Neural crest cell (in vitro differentiated cells): ENCODE measurements at regions not wholly inside any gene's neighbourhood (a gene's known extent, or its start where the extent isn't known, plus 50 kb on each side); places are given as distances from the start of the nearest gene placed in this dataset.

Experiments used
- DNase-seq: peaks from one replicate; pipeline ENCODE4 v3.0.0; 2021; ENCODE audit warnings: low read depth, mixed read lengths, low spot score
- H3K27ac Mint-ChIP-seq: one replicate; pipeline ENCODE4 v1.8.0; 2021; ENCODE audit warnings: mild to moderate bottlenecking, mixed read lengths; ENCODE audit not compliant: unreplicated experiment
- H3K27me3 Mint-ChIP-seq: 2 replicates; pipeline ENCODE4 v1.8.0; 2021; ENCODE audit warnings: low read depth, mild to moderate bottlenecking, mixed read lengths
- H3K36me3 Mint-ChIP-seq: 2 replicates; pipeline ENCODE4 v1.8.0; 2021; ENCODE audit warnings: low read depth, mild to moderate bottlenecking, mixed read lengths
- H3K4me1 Mint-ChIP-seq: 2 replicates; pipeline ENCODE4 v1.8.0; 2021; ENCODE audit warnings: mixed read lengths
- H3K4me3 Mint-ChIP-seq: one replicate; pipeline ENCODE4 v1.8.0; 2021; ENCODE audit warnings: mild to moderate bottlenecking, mixed read lengths
- H3K9me3 Mint-ChIP-seq: 2 replicates; pipeline ENCODE4 v1.8.0; 2021; ENCODE audit warnings: mixed read lengths
- CTCF ChIP-seq: fragments of 200-600 bp; sonication (generic); conservative IDR thresholded peaks from 2 replicates; pipeline ENCODE4 v1.5.0; 2021; ENCODE audit warnings: antibody characterized with exemption, mild to moderate bottlenecking

- no peak overlapping the region for H3K4me3 Mint-ChIP-seq
- H3K27ac Mint-ChIP-seq, result no peak overlapping the region
- H3K36me3 Mint-ChIP-seq, result no peaks in the 10 kb centered on the region
- H3K27me3 Mint-ChIP-seq, result no peaks in the 10 kb centered on the region
- no peak for DNase-seq
- TF ChIP-seq CTCF, result no peak
- no peaks in the 10 kb centered on the region for H3K4me1 Mint-ChIP-seq
- H3K9me3 Mint-ChIP-seq, result peaks cover 2% of the 10 kb centered on the region
Observed at GRCh38 chr13:71018544-71018943, 848.5 kb downstream of the DACH1 start.

GRCh38 chr13:71017607-71018006 lies 849.4 kb downstream of the DACH1 start:
- no peak for TF ChIP-seq CTCF
- no peak overlapping the region for H3K27ac Mint-ChIP-seq
- peaks cover 2% of the 10 kb centered on the region for H3K9me3 Mint-ChIP-seq
- H3K4me3 Mint-ChIP-seq, result no peak overlapping the region
- DNase-seq, result no peak
- no peaks in the 10 kb centered on the region for H3K27me3 Mint-ChIP-seq
- no peaks in the 10 kb centered on the region for H3K4me1 Mint-ChIP-seq
- no peaks in the 10 kb centered on the region for H3K36me3 Mint-ChIP-seq

GRCh38 chr13:71015516-71015915 lies 851.5 kb downstream of the DACH1 start:
- DNase-seq, result no peak
- Mint-ChIP-seq H3K36me3 (no peaks in the 10 kb centered on the region), H3K27me3 (no peaks in the 10 kb centered on the region), H3K4me3 (no peak overlapping the region), H3K27ac (no peak overlapping the region), H3K4me1 (no peaks in the 10 kb centered on the region), H3K9me3 (peaks cover 2% of the 10 kb centered on the region)
- TF ChIP-seq CTCF, result no peak

GRCh38 chr13:71015021-71015420 lies 852.0 kb downstream of the DACH1 start:
- no peak for TF ChIP-seq CTCF
- H3K4me1 Mint-ChIP-seq, result no peaks in the 10 kb centered on the region
- no peak overlapping the region for H3K27ac Mint-ChIP-seq
- H3K4me3 Mint-ChIP-seq, result no peak overlapping the region
- no peak for DNase-seq
- H3K9me3 Mint-ChIP-seq, result peaks cover 2% of the 10 kb centered on the region
- no peaks in the 10 kb centered on the region for H3K36me3 Mint-ChIP-seq
- no peaks in the 10 kb centered on the region for H3K27me3 Mint-ChIP-seq

GRCh38 chr13:71005919-71006318 lies 861.1 kb downstream of the DACH1 start:
- no peaks in the 10 kb centered on the region for H3K9me3 Mint-ChIP-seq
- H3K4me1 Mint-ChIP-seq, result no peaks in the 10 kb centered on the region
- H3K4me3 Mint-ChIP-seq, result no peak overlapping the region
- TF ChIP-seq CTCF, result no peak
- no peaks in the 10 kb centered on the region for H3K36me3 Mint-ChIP-seq
- no peak for DNase-seq
- H3K27me3 Mint-ChIP-seq, result no peaks in the 10 kb centered on the region
- no peak overlapping the region for H3K27ac Mint-ChIP-seq

GRCh38 chr13:70995338-70995737 lies 871.7 kb downstream of the DACH1 start:
- no peak for DNase-seq
- Mint-ChIP-seq H3K9me3 (no peaks in the 10 kb centered on the region), H3K4me3 (no peak overlapping the region), H3K4me1 (no peaks in the 10 kb centered on the region), H3K27me3 (no peaks in the 10 kb centered on the region), H3K36me3 (no peaks in the 10 kb centered on the region), H3K27ac (no peak overlapping the region)
- no peak for TF ChIP-seq CTCF
